ENCODE measurements at regions not wholly inside any gene's neighbourhood (a gene's known extent, or its start where the extent isn't known, plus 50 kb on each side); places are given as distances from the start of the nearest gene placed in this dataset.

- TF ChIP-seq POLR2AphosphoS5 (IDR thresholded peaks at IDR 0.05) (no peak), CTCF (IDR thresholded peaks at IDR 0.05) (no peak), POLR2A (IDR thresholded peaks at IDR 0.05) (no peak)
Observed at GRCh38 chr4:23413631-23414030, 476.2 kb downstream of the PPARGC1A start.

Data from transverse colon (tissue), 4 donors.